ENCODE measurements at regions not wholly inside any gene's neighbourhood (a gene's known extent, or its start where the extent isn't known, plus 50 kb on each side); places are given as distances from the start of the nearest gene placed in this dataset.

DNA sequence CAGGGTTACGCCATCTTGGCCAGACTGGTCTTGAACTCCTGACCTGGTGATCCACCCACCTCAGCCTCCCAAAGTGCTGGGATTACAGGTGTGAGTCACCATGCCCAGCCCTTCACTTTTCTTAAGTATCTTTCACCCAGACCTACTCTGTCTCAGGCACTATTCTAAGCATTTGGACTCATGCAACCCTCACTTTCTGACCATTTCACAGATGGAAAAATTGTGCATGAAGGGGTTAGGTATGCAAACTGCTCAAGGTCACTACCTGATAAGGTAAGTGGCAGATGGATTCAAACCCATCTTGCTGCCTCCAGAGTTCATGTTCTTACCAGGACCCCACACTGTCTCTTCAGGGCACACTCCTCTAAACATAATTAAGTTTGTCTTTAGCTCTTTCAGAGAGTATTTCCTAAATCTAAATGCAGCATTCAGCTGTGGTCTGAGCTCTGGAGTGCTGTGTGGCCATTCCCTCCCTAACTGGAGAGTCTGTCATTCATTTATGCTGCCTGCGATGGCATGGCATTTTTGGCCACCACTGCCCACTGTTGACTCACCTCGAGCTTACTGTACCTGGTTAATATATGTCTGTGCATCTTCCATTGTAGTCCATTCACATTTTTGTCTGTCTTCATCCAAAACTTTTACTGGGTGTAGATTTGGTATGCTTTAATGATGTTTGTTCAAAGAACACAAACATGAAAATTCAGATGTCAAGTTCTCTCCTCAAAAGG is 88.4 kb downstream of the CCDC71L start:
- Histone ChIP-seq H3K4me1 (peaks cover 0 to 8% (median 0%) of the 10 kb centered on the region in 3 donors), H3K27me3 (peaks cover 0 to 3% (median 0%) of the 10 kb centered on the region in 4 donors), H3K4me3 (no peak overlapping the region), H3K9me3 (no peaks in the 10 kb centered on the region), H3K27ac (no peak overlapping the region), H3K36me3 (no peaks in the 10 kb centered on the region)
- intact Hi-C loops (cut with DNase I) = no loop called here
- DNase-seq = no peak
- TF ChIP-seq POLR2A (IDR thresholded peaks at IDR 0.05) = no peak
- TF ChIP-seq, protein P1, sequence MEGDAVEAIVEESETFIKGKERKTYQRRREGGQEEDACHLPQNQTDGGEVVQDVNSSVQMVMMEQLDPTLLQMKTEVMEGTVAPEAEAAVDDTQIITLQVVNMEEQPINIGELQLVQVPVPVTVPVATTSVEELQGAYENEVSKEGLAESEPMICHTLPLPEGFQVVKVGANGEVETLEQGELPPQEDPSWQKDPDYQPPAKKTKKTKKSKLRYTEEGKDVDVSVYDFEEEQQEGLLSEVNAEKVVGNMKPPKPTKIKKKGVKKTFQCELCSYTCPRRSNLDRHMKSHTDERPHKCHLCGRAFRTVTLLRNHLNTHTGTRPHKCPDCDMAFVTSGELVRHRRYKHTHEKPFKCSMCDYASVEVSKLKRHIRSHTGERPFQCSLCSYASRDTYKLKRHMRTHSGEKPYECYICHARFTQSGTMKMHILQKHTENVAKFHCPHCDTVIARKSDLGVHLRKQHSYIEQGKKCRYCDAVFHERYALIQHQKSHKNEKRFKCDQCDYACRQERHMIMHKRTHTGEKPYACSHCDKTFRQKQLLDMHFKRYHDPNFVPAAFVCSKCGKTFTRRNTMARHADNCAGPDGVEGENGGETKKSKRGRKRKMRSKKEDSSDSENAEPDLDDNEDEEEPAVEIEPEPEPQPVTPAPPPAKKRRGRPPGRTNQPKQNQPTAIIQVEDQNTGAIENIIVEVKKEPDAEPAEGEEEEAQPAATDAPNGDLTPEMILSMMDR (IDR thresholded peaks at IDR 0.05) = no peak
- 75 to 76% methylated on average over 3 of the region's 3 CpGs for WGBS, 2 donors

DNA sequence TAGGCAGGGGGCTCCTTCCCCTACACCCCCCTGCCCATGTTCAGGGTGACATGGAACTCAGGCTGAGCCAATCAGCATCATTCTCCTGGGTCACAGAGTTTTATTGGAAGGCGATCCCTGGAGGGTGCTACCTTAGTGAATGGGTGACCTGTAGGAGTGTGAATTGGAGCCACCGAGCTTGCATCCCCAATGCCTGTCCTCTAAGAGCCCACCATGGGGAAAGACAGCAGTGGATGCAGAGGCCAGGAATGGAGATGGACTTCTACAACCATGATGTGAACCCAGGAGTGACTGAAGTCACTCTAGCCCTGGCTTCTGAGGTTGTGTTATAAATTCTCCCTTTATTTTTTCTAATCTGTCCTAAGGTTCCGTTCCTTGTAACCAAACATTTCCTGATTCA is 89.4 kb downstream of the CCDC71L start:
- WGBS, 2 donors = 83 to 90% methylated on average over 2 to 3 of the region's 3 CpGs
- intact Hi-C loops (cut with DNase I) = no loop called here
- no peak for TF ChIP-seq POLR2A (IDR thresholded peaks at IDR 0.05)
- TF ChIP-seq, protein P1 (IDR thresholded peaks at IDR 0.05) = no peak
- no peaks in the 10 kb centered on the region for H3K27me3 ChIP-seq
- DNase-seq = no peak
- H3K4me3 ChIP-seq = no peak overlapping the region
- no peak overlapping the region for H3K27ac ChIP-seq
- no peaks in the 10 kb centered on the region for H3K9me3 ChIP-seq
- H3K36me3 ChIP-seq = no peaks in the 10 kb centered on the region
- peaks cover 0 to 8% (median 0%) of the 10 kb centered on the region in 3 donors for H3K4me1 ChIP-seq

DNA sequence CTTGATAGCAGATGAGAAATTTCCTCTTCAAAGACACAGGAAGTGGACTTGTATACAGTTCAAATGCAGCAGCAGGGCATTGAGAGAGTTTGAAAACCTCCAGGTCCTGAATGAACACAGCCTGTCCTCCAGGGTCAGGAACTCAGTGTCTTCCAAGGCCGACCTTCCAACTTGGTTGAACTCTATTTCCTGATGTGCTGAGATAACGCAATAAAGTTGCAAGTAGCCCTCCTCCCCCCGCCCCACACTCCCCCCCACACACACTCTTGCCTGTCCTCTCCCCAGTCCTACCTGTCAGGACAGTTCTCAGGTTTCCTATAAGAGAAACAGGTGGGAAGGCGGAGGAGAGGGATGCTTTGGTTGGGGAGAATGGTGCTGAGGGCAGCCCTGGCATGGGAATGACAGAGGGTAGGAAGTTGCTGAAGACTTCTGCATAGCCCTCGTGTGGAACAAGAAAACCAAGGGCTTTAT is 90.0 kb downstream of the CCDC71L start:
- intact Hi-C loops (cut with DNase I) = no loop called here
- TF ChIP-seq, protein P1 (IDR thresholded peaks at IDR 0.05) = no peak
- no peak for TF ChIP-seq POLR2A (IDR thresholded peaks at IDR 0.05)
- Histone ChIP-seq H3K27ac (no peak overlapping the region), H3K36me3 (no peaks in the 10 kb centered on the region), H3K4me3 (no peak overlapping the region), H3K27me3 (no peaks in the 10 kb centered on the region), H3K9me3 (no peaks in the 10 kb centered on the region), H3K4me1 (peaks cover 0 to 8% (median 0%) of the 10 kb centered on the region in 3 donors)
- WGBS, 2 donors = 47 to 62% methylated on average over 3 to 5 of the region's 5 CpGs
- no peak for DNase-seq

DNA sequence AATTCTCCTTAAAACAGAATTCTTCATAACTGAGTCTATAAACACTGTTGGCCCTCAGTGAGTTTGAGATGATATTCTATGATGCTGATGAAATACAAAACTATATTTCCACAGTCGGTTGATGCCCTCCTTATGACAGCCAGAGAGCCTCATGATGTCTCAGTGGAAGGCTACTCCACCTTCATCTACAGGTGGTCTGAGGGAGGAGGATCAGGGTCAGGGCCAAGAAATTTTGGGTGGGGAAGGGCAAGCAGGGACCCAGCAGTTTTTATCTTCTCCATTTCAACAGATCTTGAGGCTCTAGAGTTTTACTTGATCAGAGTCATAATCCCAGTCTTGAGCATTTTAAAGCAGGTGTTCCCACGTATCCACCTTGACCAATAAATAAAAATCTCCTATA is 90.8 kb downstream of the CCDC71L start:
- Histone ChIP-seq H3K27ac (no peak overlapping the region), H3K4me3 (no peak overlapping the region), H3K27me3 (no peaks in the 10 kb centered on the region), H3K9me3 (no peaks in the 10 kb centered on the region), H3K36me3 (no peaks in the 10 kb centered on the region), H3K4me1 (peaks cover 0 to 8% (median 0%) of the 10 kb centered on the region in 3 donors)
- TF ChIP-seq POLR2A (IDR thresholded peaks at IDR 0.05) = no peak
- no peak for DNase-seq
- intact Hi-C loops (cut with DNase I) = no loop called here
- 94 to 100% methylated on average over 2 of the region's 2 CpGs for WGBS, 2 donors

DNA sequence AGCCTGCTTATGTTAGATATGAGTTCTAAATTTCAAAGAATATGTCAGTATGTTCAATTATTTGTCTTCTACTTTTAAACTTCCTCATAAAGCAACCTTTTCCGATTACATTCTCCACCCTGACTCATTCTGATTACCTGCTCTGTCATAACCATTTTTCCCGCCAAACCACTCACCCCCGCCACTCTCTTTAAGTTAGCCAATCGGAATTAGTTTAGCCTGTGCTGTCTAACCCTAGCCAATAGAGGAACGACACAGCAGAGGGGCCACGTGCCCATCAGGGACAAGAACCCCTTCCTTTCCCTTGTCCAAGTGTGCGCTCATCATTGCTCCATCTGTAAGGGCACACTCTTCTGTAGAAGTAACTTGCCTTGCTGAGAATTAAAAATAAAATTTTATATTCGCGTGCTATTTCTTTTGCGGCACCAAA is 91.4 kb downstream of the CCDC71L start:
- intact Hi-C loops (cut with DNase I) = no loop called here
- no peak for DNase-seq
- TF ChIP-seq, protein P1 (IDR thresholded peaks at IDR 0.05) = no peak
- no peak for TF ChIP-seq POLR2A (IDR thresholded peaks at IDR 0.05)
- Histone ChIP-seq H3K27me3 (no peaks in the 10 kb centered on the region), H3K4me3 (no peak overlapping the region), H3K9me3 (no peaks in the 10 kb centered on the region), H3K4me1 (peaks cover 0 to 8% (median 0%) of the 10 kb centered on the region in 3 donors), H3K27ac (no peak overlapping the region), H3K36me3 (no peaks in the 10 kb centered on the region)
- 79 to 88% methylated on average over 10 of the region's 10 CpGs for WGBS, 2 donors
